Neuron (in vitro differentiated cells): ENCODE measurements at regions not wholly inside any gene's neighbourhood (a gene's known extent, or its start where the extent isn't known, plus 50 kb on each side); places are given as distances from the start of the nearest gene placed in this dataset.

Experiments
- H2AFZ ChIP-seq: one replicate; pipeline ENCODE4 v1.6.1; 2013; ENCODE audit warnings: low read depth, mild to moderate bottlenecking, inconsistent platforms, low read length, moderate library complexity
- H3K27me3 ChIP-seq: one replicate; pipeline ENCODE4 v1.6.1; 2013; ENCODE audit warnings: low read length; ENCODE audit not compliant: insufficient read depth
- H3K36me3 ChIP-seq: one replicate; pipeline ENCODE4 v1.6.1; 2013; ENCODE audit warnings: low read length; ENCODE audit not compliant: insufficient read depth
- H3K4me1 ChIP-seq: one replicate; pipeline ENCODE4 v1.6.1; 2013; ENCODE audit warnings: low read length; ENCODE audit not compliant: insufficient read depth
- H3K4me3 ChIP-seq: 2 replicates; pipeline ENCODE4 v1.5.1; 2013; ENCODE audit warnings: mild to moderate bottlenecking, low read length, moderate library complexity
- H3K9me3 ChIP-seq: one replicate; pipeline ENCODE4 v1.6.1; 2013; ENCODE audit warnings: low read length

GRCh38 chr5:2251751-2252150 lies 369.0 kb upstream of the IRX4 start:
- Histone ChIP-seq H3K9me3 (no peaks in the 10 kb centered on the region), H3K36me3 (no peaks in the 10 kb centered on the region), H3K27me3 (no peaks in the 10 kb centered on the region), H3K4me3 (no peak overlapping the region), H2AFZ (no peak overlapping the region), H3K4me1 (peaks cover 19% of the 10 kb centered on the region)

DNA sequence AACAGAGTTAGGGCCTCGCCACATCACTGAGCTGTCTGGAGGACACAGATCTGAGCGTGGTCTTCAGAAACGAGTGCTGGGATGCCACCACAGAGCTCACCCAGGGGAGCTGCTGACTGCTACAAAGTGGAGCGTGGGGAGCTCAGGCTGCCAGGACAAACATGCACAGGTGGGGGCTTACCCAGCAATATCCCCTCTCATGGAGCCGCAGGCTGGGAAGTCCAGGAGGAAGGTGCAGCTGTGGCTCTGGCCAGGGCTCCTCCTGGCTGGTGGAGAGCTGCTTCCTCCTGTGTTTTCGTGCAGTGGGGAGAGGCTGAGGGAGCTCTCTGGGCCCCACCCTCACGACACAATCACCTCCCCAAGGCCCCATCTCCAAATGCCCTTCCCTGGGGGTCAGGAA lies 368.6 kb upstream of the IRX4 start:
- Histone ChIP-seq H3K9me3 (no peaks in the 10 kb centered on the region), H3K4me3 (no peak overlapping the region), H2AFZ (no peak overlapping the region), H3K36me3 (no peaks in the 10 kb centered on the region), H3K27me3 (no peaks in the 10 kb centered on the region), H3K4me1 (peaks cover 19% of the 10 kb centered on the region)

DNA sequence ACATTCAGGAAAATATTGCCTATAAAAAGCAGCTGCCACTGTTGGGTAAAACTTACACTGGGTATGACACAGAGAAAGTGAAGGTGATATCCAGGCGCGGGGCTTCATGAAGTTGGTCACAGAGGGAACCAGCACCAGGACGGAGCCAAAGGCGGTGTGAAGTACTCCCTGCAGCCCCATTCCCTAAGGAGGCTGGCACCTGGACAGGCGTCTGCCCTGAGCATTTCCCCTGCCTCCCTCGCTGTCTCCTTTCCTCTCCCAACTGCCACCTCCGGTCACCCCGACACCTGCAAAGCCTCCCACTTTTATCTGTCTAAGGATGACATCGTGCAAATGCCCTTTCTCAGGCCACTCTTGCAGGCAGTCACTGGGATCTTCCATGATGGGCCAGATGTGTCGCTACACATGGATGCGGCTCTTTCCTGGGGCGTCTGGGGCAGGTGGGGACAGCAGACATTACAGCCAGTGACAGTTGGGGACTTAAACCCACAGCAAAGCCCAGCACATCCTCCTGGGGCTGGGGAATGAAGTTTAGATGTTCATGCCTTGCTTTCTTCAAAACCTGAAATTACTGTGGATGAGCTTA lies 367.7 kb upstream of the IRX4 start:
- H3K4me1 ChIP-seq: peaks cover 19% of the 10 kb centered on the region
- no peaks in the 10 kb centered on the region for H3K9me3 ChIP-seq
- no peak overlapping the region for H2AFZ ChIP-seq
- H3K27me3 ChIP-seq: no peaks in the 10 kb centered on the region
- no peaks in the 10 kb centered on the region for H3K36me3 ChIP-seq
- H3K4me3 ChIP-seq: no peak overlapping the region

- H2AFZ ChIP-seq: no peak overlapping the region
- no peak overlapping the region for H3K4me3 ChIP-seq
- H3K36me3 ChIP-seq: no peaks in the 10 kb centered on the region
- H3K27me3 ChIP-seq: no peaks in the 10 kb centered on the region
- no peaks in the 10 kb centered on the region for H3K9me3 ChIP-seq
- peaks cover 11% of the 10 kb centered on the region for H3K4me1 ChIP-seq
Observed at GRCh38 chr5:2249442-2249841, 366.7 kb upstream of the IRX4 start.

GRCh38 chr5:2249026-2249425 lies 366.3 kb upstream of the IRX4 start:
- Histone ChIP-seq H3K4me3 (no peak overlapping the region), H3K36me3 (no peaks in the 10 kb centered on the region), H3K27me3 (no peaks in the 10 kb centered on the region), H2AFZ (no peak overlapping the region), H3K9me3 (no peaks in the 10 kb centered on the region), H3K4me1 (peaks cover 11% of the 10 kb centered on the region)

DNA sequence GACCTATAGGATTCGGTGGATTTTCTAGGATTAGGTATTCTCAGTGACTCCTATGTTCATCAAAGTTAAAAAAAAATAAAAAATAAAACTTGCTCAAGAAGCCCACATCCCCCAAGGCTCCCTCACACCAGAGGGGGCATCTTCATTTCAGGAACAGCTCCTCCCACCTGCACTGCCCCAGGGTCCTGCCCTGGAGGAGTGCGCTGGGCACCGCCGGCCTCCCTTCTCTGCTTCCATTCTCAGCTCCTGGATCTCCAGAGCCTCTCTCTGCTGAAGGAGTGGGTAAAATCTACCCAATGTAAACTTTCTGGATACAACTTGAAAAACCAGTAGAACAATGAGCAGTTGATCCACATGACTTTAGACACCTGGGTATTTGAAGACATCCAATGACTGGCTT lies 359.8 kb upstream of the IRX4 start:
- H3K27me3 ChIP-seq: no peaks in the 10 kb centered on the region
- H3K36me3 ChIP-seq: no peaks in the 10 kb centered on the region
- H3K4me1 ChIP-seq: peaks cover 3% of the 10 kb centered on the region
- no peaks in the 10 kb centered on the region for H3K9me3 ChIP-seq
- H3K4me3 ChIP-seq: no peak overlapping the region
- no peak overlapping the region for H2AFZ ChIP-seq

DNA sequence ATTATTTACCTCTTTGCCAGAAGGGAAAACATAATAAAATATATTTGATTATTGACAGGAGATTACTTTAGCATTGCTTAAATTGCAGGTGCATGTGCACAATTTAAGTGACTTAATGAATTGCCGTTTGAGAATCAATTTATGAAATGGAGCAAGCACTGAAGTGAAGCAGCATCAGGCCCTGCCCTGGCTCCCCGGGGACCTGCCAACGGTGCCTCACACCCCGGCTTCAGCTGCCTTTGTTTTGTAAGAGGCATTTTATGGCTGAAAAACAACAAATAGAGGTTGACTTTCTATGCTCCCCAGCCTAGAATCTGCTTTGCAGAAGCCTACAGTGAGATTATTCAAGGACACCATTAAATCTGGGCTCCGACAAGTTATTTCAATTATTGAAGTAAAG lies 359.1 kb upstream of the IRX4 start:
- peaks cover 3% of the 10 kb centered on the region for H3K4me1 ChIP-seq
- no peaks in the 10 kb centered on the region for H3K9me3 ChIP-seq
- no peak overlapping the region for H3K4me3 ChIP-seq
- H2AFZ ChIP-seq: no peak overlapping the region
- H3K36me3 ChIP-seq: no peaks in the 10 kb centered on the region
- H3K27me3 ChIP-seq: no peaks in the 10 kb centered on the region

DNA sequence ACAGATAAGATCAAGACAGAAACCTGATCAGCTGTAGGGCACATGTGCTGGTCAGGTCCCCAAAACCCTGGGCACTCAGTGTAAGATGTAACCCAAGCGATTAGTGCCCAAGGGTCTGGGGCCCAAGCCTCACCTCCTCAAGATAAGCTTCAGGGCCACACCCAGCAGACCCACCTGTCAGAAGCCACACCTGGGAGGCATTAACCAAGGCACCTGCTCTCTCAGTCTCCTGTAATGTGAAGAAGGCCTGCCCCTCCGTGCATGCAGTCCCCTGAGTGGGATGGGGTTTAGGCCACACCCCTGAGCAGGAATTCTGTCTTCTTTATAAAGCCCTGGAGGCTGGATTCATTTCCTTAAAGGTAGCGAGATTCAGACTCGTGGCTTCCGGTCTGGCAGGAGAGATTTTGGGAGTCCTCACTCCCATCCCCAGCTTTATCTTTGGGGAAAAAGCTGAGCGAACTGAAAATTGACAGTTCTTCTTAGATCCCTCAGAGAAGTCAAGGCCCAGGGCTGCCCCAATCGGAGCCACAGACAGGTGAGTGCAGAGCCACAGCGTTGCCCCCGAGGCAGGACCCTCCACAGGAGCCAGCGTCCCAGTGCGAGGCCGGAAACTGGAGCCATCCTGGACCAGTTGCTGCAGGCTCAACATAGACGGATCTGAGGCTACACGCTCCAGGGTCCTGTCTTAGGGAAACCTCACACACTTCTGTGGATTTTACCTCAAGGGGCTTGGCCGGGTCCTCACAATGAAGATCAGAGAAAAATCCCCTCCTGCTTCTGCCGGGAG lies 357.6 kb upstream of the IRX4 start:
- peaks cover 3% of the 10 kb centered on the region for H3K4me1 ChIP-seq
- no peaks in the 10 kb centered on the region for H3K27me3 ChIP-seq
- no peaks in the 10 kb centered on the region for H3K9me3 ChIP-seq
- no peak overlapping the region for H2AFZ ChIP-seq
- no peaks in the 10 kb centered on the region for H3K36me3 ChIP-seq
- no peak overlapping the region for H3K4me3 ChIP-seq

DNA sequence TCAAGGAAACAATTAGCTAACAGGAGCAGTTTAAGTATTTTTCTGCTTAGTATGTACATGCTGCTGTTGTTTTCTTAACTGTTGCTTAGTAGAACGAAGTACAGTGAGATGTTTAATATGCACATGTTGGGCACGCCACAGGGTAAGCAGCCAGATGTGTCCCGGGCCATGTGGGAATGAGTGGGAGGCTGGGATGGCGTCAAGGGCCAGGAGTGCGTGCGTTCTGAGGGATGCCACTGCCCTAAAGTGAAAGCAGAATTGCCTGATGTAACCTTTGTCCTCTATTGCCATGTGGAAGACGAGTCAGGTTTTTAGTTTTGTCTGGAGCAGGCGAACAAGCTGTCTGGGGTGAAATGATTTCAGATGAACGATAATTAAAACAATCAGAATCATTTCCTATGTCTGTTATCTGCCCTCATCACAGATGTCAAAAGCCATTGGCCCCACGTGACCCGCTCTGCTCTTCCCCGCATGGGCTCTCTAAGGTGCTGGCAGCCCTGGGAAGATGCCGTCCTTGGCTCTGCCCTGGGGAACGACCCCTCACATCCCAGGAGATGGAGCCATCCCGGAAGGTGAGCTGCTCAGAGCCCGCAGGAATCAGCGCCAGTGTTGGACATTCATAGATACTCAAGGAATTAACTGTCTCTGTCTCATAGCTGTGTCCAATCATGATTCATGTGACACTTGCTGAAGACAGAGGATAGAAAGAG lies 356.6 kb upstream of the IRX4 start:
- H3K4me3 ChIP-seq: no peak overlapping the region
- H2AFZ ChIP-seq: no peak overlapping the region
- H3K4me1 ChIP-seq: peaks cover 3% of the 10 kb centered on the region
- no peaks in the 10 kb centered on the region for H3K27me3 ChIP-seq
- H3K9me3 ChIP-seq: no peaks in the 10 kb centered on the region
- H3K36me3 ChIP-seq: no peaks in the 10 kb centered on the region

- H3K27me3 ChIP-seq: no peaks in the 10 kb centered on the region
Observed at GRCh38 chr5:2238732-2239131, 356.0 kb upstream of the IRX4 start.

GRCh38 chr5:2227433-2227832 lies 344.7 kb upstream of the IRX4 start:
- Histone ChIP-seq H3K9me3 (no peaks in the 10 kb centered on the region), H3K4me1 (peaks cover 11% of the 10 kb centered on the region), H3K4me3 (no peak overlapping the region), H2AFZ (peak overlapping the region; percentile 23), H3K36me3 (no peaks in the 10 kb centered on the region), H3K27me3 (no peaks in the 10 kb centered on the region)

More at GRCh38 chr5:2238732-2239131, 356.0 kb upstream of the IRX4 start:
- H3K4me1 ChIP-seq: peaks cover 3% of the 10 kb centered on the region
- no peak overlapping the region for H2AFZ ChIP-seq
- no peaks in the 10 kb centered on the region for H3K36me3 ChIP-seq
- no peak overlapping the region for H3K4me3 ChIP-seq
- no peaks in the 10 kb centered on the region for H3K9me3 ChIP-seq

DNA sequence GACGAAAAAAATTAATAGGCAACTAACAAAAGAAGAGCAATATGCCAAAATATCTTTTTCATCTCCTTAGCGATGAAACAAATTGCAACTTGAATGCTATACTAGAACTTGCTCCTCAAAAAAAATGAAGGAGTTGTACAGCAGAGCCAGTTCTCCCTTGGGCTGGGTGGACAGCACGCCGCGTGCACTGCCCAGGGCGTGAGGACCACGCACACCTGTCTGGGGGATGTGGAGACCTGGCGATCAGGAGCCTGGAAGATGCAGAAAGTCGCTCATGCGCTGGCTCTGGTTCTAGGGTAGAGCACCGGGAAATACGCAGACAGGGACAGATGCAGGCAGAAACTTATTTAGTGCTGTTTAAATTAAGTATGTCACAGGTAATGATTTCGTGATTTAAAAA lies 342.0 kb upstream of the IRX4 start:
- H3K27me3 ChIP-seq: no peaks in the 10 kb centered on the region
- H3K36me3 ChIP-seq: no peaks in the 10 kb centered on the region
- peaks cover 11% of the 10 kb centered on the region for H3K4me1 ChIP-seq
- no peak overlapping the region for H3K4me3 ChIP-seq
- H3K9me3 ChIP-seq: peaks cover 9% of the 10 kb centered on the region
- no peak overlapping the region for H2AFZ ChIP-seq

DNA sequence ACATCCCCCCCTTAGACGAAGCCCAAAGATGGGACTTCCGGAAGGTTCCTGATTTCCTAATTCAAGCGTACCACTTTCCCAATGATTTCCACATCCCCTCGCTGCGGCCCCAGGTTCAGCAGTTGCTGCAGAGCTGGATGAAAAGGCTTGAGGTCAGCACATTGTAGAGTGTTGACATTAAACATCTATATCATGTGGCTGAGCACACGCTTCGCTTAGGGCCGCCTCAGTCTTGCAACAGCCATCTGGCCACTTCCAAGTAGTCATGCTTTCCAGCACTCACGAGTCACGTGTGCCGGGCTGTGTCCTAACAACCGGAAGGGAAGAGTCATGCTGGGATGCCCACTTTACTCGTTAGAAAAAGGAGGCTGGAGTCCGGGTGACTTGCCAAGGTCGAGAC lies 340.6 kb upstream of the IRX4 start:
- Histone ChIP-seq H3K36me3 (no peaks in the 10 kb centered on the region), H3K9me3 (peaks cover 9% of the 10 kb centered on the region), H3K4me1 (peaks cover 10% of the 10 kb centered on the region), H3K27me3 (no peaks in the 10 kb centered on the region), H2AFZ (no peak overlapping the region), H3K4me3 (no peak overlapping the region)
